ENCODE measurements at regions not wholly inside any gene's neighbourhood (a gene's known extent, or its start where the extent isn't known, plus 50 kb on each side); places are given as distances from the start of the nearest gene placed in this dataset.

GRCh38 chr10:3364768-3365480 is 192.3 kb upstream of the PITRM1 start:
- no peak for DNase-seq

DNA sequence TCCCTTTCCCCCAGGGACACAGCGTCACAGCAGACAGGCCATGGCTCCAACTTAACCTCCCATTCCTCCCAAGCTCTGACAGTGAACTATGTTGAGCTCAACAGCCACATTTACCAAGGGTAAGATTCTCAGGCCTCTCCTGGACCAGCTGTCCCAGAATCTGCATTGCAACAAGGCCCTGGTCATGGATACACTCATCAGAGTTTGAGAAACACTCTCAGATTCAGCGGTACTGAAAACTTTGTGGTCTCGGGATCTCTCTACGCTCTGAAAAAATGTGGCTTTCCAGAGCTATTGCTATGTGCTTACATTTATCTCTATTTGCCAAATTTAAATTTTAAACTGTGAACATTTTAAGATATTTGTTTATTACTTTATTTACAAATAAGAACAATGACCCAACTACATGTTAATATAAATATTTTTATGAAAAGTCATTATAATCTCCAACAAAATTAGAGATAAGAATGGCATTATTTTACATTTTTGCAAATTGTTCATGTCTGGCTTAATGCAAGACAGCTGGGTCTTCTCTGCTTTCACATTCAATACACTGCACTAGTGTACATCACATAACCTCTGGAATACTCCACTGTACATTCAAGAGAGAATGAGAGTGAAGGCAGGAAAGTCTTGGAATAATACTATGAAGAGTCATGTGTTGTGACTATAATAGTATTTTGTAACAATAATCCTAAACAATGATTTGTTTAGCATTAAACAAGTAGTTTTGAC is 190.9 kb upstream of the PITRM1 start:
- DNase-seq, result no peak

DNA sequence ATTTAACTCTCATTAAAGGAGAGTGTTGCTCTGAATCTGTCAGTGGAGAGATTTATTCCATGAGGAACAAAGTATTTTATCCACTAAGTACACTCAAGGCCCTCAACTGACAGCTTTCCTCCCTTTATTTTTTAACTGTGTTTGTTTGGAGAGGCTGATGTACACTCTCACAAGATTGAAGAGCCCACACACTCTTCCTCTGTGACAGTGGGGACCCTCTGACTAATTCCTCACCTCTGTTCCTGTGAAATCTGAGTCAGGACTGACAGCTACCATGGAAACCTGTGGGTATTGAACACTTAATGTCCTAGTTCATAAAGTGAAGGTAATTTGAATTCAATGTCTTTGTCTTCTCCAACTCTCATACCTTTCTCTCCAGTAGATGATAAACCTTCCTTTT is 189.8 kb upstream of the PITRM1 start:
- no peak for DNase-seq

- DNase-seq, result no peak
Measured at GRCh38 chr10:3361640-3362039, 189.1 kb upstream of the PITRM1 start.

GRCh38 chr10:3357737-3358136 is 185.2 kb upstream of the PITRM1 start:
- DNase-seq, result no peak

- DNase-seq, result no peak
Measured at GRCh38 chr10:3355536-3355935, 183.0 kb upstream of the PITRM1 start.

- no peak for DNase-seq
Measured at GRCh38 chr10:3354174-3354900, 181.8 kb upstream of the PITRM1 start.

DNA sequence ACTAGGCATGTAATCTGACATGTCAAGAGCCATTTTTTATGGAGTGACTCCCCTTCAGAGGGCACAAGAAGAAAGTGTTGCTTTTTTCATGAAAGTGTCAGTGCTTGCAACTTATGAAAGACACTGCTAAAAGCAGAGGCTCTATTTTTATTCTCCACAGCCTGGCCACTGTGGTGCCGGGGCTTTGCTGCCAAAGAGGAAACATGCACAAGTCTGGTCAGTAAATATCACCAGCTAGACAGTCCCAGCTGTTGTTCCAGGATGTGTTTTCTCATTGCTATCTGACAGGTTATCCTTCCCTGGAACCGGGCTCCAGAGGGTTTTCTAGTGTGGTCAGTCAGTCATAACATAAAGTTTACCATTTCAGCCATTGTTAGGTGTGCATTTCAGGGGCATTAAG is 180.7 kb upstream of the PITRM1 start:
- DNase-seq, result no peak

DNA sequence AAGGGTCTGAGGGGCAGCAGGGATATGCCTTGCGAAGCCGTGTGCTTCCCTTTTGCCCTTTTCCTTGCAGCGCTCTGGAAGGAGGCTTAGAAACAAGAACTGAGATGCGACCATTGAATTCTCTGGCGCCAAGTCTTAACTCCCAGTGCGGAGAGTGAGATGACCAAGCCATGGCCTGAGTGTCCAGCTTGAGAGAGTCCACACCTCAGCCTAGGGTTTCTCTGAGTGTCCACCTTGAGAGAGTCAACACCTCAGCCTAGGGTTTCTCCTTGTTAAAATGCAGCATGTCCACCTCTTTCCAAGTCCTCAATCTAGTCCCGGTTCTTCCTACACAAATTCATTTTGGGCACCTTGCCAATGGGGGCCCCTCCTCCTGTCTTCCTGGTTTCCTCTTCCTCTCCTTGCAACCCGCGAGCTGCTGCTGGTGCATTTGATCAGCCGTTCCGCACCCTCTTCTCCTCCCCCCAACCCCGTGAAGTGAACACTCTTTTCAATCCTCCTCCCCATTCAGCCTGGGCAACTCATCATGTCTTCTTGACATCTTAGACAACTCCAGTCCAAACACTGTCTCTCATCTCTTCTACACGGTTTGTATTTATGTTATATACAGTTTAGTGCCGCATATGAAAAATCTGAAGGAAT is 178.2 kb upstream of the PITRM1 start:
- no peak for DNase-seq

DNA sequence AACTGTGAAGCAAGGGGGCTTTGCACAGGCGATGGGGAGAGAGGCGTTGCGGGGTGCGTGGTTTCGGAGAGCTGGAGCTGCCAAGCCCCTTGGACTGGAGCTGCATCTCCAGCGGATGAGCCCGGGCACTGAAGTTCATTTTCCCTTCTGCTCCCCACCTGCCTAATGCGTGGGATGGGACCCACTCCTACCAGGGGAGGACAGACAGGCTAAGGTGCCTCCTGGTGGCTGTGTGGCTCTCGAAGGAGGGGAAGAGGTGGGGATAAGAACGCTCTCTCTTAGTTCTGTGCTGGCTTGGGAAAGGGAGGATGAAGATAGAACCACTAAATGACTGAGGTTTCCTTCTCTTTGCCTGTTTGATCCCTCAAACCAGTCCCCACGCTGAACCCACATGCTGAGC is 177.6 kb upstream of the PITRM1 start:
- no peak for DNase-seq

- DNase-seq, result no peak
Measured at GRCh38 chr10:3348564-3348963, 176.0 kb upstream of the PITRM1 start.

- no peak for DNase-seq
Measured at GRCh38 chr10:3347413-3348182, 175.0 kb upstream of the PITRM1 start.

- DNase-seq, result no peak
Measured at GRCh38 chr10:3346851-3347250, 174.3 kb upstream of the PITRM1 start.

- no peak for DNase-seq
Measured at GRCh38 chr10:3342771-3343170, 170.2 kb upstream of the PITRM1 start.

GRCh38 chr10:3340127-3340730 is 167.6 kb upstream of the PITRM1 start:
- DNase-seq, result no peak

- DNase-seq, result no peak
Measured at GRCh38 chr10:3339531-3339950, 167.0 kb upstream of the PITRM1 start.

DNA sequence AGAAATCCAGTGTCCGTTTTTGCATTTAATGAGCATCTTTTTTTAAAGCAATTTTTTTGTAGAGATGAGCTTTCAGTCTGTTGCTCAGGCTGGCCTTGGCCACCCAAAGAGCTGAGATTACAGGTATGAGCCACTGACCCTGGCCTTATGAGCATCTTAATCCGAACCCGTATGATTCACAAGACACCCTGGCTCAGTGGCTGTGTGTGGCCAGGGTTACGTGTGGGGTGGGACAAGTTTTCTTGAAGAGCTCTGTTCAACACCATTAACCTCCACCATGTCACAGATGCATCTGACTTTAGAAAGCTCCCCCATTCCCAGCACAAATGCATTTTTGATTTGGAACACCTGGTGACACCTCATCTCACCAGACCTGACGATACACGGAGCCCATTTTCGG is 166.5 kb upstream of the PITRM1 start:
- no peak for DNase-seq

GRCh38 chr10:3337741-3338140 is 165.2 kb upstream of the PITRM1 start:
- no peak for DNase-seq

DNA sequence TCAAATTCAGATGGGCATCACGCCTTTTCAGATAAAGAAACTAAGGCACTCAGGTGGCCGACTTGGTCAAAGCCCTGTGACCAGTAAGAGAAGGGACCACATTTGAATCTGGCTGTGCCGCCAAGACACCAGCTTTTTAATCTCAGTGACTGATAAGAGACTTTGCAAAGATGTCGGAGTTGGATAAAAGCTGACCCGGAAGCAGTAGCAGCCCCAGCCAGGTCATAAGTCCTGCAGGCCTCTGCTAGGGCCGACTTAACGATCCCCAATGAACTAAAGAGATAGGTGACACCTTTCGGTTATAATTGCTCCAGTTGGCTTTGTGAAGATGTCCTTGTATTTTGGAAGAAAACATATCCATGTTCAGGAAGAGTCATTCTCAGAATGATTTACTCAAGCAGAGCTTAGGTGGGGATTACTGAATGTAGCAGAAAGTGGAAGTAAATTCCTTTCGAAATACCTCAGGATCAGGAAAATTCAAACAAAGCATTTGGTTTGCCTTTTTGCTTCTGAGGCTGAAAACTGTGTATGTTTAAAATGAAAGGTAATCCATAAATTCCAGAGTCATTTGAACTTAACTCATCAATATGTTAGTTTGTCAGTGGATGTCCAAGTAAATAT is 164.2 kb upstream of the PITRM1 start:
- DNase-seq, result no peak

DNA sequence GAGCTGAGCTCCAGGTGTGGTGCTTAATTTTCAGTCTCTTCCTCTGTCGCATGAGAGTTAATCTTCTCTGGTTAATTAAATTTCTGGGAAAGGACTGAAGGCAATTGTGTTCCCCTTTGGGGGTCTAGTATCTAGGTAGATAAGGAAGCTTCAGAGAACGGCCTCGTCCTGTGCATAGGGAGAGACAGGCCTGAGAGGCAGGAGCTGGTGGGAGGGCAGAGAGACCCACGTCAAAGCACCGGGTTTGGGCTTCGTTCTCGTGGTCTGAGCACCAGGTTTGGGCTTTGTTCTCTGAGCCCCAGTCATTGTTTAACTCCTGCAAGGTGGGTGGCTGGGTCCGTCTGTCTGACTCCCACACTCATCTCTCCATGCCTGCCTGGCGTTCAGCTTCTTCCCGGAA is 160.8 kb upstream of the PITRM1 start:
- no peak for DNase-seq

DNA sequence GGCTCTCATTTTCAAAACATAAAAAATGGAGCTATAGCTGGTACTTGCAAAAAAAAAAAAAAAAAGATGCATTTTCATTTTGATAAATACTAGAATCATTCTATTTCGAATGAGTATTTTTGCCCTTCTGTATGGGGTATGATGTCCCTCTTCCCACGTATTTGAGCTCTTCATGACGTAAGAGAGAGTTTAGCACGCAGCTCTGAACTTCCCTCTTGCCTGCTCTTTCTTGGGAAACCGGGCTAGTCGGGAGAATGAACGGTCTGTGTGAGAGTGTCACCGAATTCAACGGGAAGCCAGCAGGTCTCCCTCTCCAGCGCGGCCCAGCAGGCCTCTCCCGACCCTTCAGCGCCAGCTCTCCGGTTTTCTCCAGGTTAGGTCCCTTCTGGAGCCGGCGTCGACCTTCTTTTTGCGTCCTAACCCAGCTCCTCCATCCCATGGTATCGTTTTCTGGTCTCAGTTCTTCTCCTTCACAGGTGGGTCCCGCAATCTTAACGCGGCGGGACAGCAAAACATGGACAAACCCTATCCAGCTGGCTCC is 159.2 kb upstream of the PITRM1 start:
- DNase-seq, result no peak

Data from activated CD8-positive, alpha-beta memory T cell treated with anti-CD3 and anti-CD28 coated beads, Interleukin-2, amount 50 U/mL, for 48 hours (primary cell).